ENCODE measurements at regions not wholly inside any gene's neighbourhood (a gene's known extent, or its start where the extent isn't known, plus 50 kb on each side); places are given as distances from the start of the nearest gene placed in this dataset.

GRCh38 chr13:106089261-106089980 is 446.0 kb downstream of the EFNB2 start:
- TF ChIP-seq POLR2A (IDR thresholded peaks at IDR 0.05; ENCODE audit: extremely low read depth, insufficient read length) (no peak), CTCF (IDR thresholded peaks at IDR 0.05; ENCODE audit: low read depth, low read length) (no peak), MAX (IDR thresholded peaks at IDR 0.05; ENCODE audit: low read depth, low read length) (no peak), MYC (IDR thresholded peaks at IDR 0.05; ENCODE audit: low read depth, low read length) (no peak)

Measured in NB4 (cell line).